ENCODE measurements at regions not wholly inside any gene's neighbourhood (a gene's known extent, or its start where the extent isn't known, plus 50 kb on each side); places are given as distances from the start of the nearest gene placed in this dataset.
"Not testable (repeated sequence)": the region's sequence is repeated elsewhere in the genome, so short reads cannot be mapped to it uniquely, and the experiment has no call there.

DNA sequence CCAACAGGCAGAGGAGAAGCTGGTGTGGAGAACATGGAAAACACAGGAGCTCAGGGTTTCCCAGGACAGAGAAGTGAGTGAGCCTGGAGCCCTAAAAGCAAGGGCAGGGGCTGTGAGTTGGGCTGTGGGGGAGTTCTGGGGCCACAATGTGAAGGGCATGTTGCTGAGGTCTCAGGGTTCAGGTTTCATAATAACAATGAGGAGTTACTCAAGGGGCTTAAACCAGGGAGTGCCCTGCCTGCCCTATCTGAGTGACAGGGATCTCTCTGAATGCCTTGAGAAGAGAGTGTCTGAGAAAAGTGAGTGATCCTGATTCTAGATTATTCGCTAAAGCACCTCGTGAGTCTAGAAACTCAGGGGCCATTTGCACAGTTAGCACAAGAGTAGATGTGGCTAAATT lies 129.6 kb downstream of the VPREB1 start:
- DNase-seq (ENCODE audit: low spot score), result no peak

GRCh38 chr22:22374579-22374978 lies 130.0 kb downstream of the VPREB1 start:
- no peak for DNase-seq (ENCODE audit: low spot score)

GRCh38 chr22:22375576-22376351 lies 131.2 kb downstream of the VPREB1 start:
- DNase-seq (ENCODE audit: low spot score), result no peak

GRCh38 chr22:22376352-22376706 lies 131.7 kb downstream of the VPREB1 start:
- no peak for DNase-seq (ENCODE audit: low spot score)

DNA sequence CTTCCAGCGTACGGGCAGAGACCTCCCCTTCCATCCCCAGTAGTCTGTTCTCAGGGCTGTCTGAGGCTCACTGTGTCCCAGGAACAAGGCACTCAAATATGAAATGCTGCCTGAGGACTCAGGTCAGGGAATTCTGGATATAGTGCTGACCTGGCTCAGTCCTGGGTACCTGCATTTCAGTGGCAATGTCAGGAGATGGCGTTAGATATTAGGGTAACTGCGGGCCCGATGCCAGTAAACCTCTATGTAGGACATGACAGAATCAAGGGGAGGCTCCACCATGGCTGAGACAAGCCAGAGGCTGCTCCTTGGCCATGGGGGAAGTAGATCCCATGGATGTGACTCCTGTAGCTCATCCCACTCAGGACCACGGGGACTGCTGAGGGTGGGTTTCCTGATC lies 131.7 kb downstream of the ZNF280B start:
- DNase-seq (ENCODE audit: low spot score), result not testable (repeated sequence)

DNA sequence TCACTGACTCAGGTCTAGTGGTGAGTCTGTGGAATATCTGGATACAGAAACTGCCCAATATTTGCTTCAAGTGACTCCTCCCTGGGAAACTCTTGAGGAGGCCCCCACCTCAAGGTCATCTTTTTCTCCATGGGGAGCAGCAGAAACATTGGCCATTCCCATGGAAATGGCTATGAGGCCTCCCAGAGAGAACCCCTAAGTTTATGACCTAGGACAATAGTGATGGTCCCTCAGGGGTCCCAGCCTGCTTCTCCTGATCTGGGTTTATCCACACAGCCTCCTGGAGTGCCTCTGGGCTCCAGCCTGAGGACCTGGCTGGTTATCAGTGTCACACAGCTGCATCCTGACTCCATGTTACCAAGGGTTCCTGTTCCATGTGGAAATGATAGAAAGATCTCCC lies 131.2 kb downstream of the ZNF280B start:
- no peak for DNase-seq (ENCODE audit: low spot score)

GRCh38 chr22:22378446-22379415 lies 129.8 kb downstream of the ZNF280B start:
- DNase-seq (ENCODE audit: low spot score), result no peak

DNA sequence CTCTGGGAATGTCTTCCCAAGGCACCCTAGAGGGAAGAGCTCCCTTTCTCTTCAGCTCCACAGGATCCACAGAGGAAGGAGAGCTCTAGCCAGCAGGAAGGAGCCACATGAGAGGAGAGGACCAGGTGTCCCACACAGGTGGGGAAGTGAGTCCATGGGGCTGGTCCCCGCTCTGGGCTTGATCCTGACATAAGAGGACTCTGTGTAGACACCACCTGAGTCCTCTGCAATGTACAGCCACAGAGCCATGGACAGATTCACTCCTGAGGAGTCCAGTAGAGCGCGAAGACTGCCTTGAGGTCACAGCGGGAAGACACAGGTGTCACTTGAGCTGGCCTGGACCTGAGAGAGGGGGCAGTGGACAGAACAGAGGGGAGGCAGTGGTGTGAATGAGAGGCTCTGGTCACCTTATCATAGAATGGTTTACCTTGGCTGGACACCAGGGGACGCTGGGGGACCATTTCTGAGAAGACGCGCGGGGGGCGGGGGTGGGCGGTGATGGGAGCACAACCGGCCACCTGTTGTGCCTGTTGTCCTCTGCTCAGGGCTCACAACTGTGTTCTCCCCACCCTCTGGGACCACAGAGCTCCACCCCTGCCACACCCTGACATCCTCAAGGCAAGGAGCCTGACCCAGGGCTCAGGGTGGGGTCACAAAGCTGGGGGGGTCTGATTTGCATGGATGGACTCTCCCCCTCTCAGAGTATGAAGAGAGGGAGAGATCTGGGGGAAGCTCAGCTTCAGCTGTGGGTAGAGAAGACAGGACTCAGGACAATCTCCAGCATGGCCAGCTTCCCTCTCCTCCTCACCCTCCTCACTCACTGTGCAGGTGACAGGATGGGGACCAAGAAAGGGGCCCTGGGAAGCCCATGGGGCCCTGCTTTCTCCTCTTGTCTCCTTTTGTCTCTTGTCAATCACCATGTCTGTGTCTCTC lies 128.2 kb downstream of the ZNF280B start:
- no peak for DNase-seq (ENCODE audit: low spot score)

DNA sequence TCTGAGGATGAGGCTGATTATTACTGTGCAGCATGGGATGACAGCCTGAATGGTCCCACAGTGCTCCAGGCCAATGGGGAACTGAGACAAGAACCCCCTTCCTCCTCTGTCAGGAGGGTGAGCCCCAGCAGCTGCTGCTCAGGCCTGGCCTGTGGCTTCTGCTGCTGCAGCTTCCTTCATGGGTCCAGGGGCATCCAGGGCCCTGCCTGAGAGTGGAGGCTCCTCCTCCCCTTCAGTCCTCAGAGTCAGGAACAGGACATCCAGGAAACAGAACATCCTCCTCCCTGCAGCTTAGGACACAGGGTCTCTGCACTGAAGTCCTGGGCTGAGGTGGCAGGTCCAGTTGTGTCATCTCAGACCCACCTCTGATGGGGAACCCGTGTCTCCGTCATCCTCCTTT lies 127.2 kb downstream of the ZNF280B start:
- DNase-seq (ENCODE audit: low spot score), result not testable (repeated sequence)

DNA sequence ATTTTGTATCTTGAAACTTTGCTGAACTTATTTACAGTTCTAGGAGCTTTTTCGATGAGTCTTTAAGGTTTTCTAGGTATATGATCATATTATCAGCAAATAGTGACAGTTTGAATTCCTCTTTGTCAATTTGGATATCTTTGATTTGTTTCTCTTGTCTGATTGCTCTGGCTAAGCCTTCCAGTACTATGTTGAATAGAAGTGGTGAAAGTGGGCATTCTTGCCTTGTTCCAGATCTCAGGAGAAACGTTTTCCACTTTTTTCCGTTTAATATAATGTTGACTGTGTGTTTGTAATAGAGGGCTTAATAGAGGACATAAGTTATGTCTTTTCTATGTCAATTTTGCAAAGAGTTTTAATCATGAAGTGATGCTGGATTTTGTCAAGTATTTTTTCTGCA lies 124.3 kb downstream of the ZNF280B start:
- DNase-seq (ENCODE audit: low spot score), result no peak

- no peak for DNase-seq (ENCODE audit: low spot score)
Measured at GRCh38 chr22:22384668-22385244, 123.8 kb downstream of the ZNF280B start.

- DNase-seq (ENCODE audit: low spot score), result no peak
Measured at GRCh38 chr22:22386602-22387385, 121.7 kb downstream of the ZNF280B start.

GRCh38 chr22:22387386-22387736 lies 121.2 kb downstream of the ZNF280B start:
- DNase-seq (ENCODE audit: low spot score), result no peak

DNA sequence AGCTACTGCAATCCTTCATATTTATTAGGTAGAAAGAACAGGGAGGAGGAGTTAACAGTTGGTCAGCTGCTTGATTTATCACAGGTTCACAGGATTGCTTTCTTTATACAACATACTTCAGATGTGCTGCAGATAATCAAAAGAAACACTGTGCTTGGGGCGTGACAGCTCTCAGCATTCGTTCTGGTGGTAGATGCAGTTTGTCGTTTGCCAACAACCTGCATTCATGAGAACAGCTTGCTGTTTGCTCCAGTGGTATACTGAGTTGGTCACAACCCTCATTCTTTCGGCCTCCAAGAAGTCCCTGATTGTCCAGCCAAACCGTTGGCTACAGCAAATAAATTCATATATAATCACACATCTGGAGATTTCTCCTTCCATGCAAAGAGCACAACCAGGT lies 120.5 kb downstream of the ZNF280B start:
- no peak for DNase-seq (ENCODE audit: low spot score)

- no peak for DNase-seq (ENCODE audit: low spot score)
Measured at GRCh38 chr22:22388494-22388893, 120.0 kb downstream of the ZNF280B start.

DNA sequence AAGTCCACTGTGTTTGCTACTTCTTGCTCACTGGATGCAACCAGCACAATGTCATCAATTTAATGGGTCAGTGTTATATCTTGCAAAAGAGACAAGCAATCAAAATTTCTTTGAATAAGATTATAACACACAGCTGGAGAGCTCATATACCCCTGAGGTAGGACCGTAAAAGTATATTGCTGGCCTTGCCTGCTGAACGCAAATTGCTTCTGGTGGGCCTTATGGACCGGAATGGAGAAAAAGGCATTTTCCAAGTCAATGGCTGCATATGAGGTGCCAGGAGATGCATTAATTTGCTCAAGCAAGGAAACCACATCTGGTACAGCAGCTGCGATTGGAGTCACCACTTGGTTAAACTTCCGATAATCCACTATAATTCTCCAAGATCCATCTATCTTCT lies 119.1 kb downstream of the ZNF280B start:
- no peak for DNase-seq (ENCODE audit: low spot score)

DNA sequence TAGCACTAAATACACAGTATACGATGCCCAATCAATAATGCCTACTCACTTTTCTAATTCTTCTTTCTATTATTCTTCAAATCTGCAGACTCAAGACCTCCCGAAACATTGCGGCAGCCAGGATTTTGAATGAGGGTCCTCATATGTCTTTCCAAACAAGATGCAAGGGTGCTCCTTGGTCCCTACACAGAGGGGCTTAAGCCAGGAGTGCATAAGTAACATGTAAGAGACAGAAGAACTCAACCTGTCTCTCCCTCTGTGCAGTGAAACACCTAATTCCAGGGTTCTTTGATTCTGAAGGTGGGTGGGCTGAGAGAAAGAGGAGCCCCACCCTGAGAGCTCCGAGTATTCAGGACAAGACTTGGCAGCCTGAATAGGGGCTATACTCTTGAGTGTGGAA lies 117.6 kb downstream of the ZNF280B start:
- DNase-seq (ENCODE audit: low spot score), result no peak

DNA sequence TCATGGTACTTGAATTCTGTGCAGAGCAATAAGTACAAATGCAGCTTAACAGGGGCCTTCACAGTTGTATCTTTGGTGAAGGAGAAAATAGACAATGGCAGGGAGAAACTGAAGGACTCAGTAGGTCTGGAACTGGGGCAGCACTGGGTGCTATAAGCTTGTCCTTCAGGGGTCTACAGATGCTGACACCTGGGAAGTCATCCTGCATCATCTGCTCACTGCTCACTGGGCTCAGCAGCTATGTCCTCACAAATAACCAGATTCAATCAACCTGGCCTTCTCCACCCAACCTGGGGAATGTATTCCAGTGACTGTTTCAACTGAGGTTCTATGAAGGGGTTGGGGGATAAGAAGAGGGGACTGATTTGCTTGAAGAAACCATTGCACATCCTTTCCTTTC lies 117.0 kb downstream of the ZNF280B start:
- DNase-seq (ENCODE audit: low spot score), result no peak

DNA sequence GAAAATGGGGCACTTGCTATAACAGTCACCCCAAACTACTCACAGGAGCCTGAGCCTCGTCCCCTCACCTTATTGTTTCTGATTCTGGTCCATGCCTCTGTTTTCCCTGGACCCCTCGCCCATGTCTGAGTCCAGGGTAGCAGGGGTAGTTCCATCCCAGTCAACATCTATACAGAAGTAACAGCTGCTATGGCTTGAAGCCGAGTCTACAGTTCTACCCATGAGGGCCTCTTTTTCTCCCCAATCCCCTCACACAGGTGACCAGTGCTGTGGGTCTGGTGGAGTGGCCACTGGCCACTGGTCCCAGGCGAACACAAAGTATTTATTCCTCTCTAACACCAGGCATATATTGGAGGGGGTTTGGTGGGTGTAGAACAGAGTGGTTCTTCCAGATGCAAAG lies 116.4 kb downstream of the ZNF280B start:
- DNase-seq (ENCODE audit: low spot score), result no peak

DNA sequence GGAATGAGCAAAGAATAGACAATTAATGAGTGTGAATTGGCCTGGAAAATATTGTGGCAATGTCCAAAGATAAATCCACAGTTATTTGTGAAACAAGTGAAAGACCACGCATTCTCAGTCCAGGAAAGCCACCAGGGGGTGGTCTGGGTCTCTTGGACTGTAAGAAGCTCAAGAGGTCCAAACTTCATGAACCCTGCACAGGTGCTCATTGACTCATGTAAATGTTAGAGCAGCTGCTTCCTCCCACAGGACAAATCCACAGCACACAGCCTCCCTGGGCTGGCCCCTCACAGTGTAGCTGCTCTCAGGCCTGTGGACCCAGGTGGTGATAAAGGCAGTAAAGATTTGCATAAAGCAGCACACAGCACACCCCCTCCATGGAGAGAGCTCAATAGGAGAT lies 114.0 kb downstream of the ZNF280B start:
- no peak for DNase-seq (ENCODE audit: low spot score)

DNA sequence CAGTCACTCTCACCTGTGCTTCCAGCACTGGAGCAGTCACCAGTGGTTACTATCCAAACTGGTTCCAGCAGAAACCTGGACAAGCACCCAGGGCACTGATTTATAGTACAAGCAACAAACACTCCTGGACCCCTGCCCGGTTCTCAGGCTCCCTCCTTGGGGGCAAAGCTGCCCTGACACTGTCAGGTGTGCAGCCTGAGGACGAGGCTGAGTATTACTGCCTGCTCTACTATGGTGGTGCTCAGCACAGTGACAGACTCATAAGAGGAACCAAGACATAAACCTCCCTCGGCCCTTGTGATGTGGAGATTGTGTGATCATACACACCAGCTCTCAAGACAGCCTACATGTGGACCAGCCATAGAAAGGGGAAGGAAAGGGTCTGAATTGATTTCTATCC lies 113.3 kb downstream of the ZNF280B start:
- DNase-seq (ENCODE audit: low spot score), result no peak

Data from HuH-7.5 (cell line).